Mesenchymal stem cell (in vitro differentiated cells and primary cell): ENCODE measurements at regions not wholly inside any gene's neighbourhood (a gene's known extent, or its start where the extent isn't known, plus 50 kb on each side); places are given as distances from the start of the nearest gene placed in this dataset.

Experiments
- DNase-seq: peaks from one replicate; pipeline ENCODE4 v3.0.0-alpha.2; 2013
- H2AFZ ChIP-seq: one replicate; pipeline ENCODE4 v1.6.1; 2013; ENCODE audit warnings: low read depth, mild to moderate bottlenecking, control low read depth, inconsistent platforms, low read length, moderate library complexity
- H2AK5ac ChIP-seq: 2 replicates; pipeline ENCODE4 v1.6.1; 2013; ENCODE audit warnings: low read length, moderate library complexity, mild to moderate bottlenecking, inconsistent platforms; ENCODE audit not compliant: severe bottlenecking
- H2BK120ac ChIP-seq: one replicate; pipeline ENCODE4 v1.6.1; 2013; ENCODE audit warnings: low read depth, mild to moderate bottlenecking, inconsistent platforms, low read length, moderate library complexity
- H2BK12ac ChIP-seq, 2 experiments: one replicate each; pipeline ENCODE4 v1.6.1; 2013; ENCODE audit warnings: inconsistent platforms in 2 of 2, low read length in 2 of 2, mild to moderate bottlenecking in 2 of 2, moderate library complexity in 2 of 2, control low read depth in 1 of 2
- H2BK15ac ChIP-seq: one replicate; pipeline ENCODE4 v1.6.1; 2013; ENCODE audit warnings: mild to moderate bottlenecking, low read depth, inconsistent platforms; ENCODE audit not compliant: poor library complexity, severe bottlenecking
- H2BK5ac ChIP-seq: 2 replicates; pipeline ENCODE4 v1.6.1; 2013; ENCODE audit warnings: low read depth, mild to moderate bottlenecking, low read length, control low read depth, inconsistent platforms; ENCODE audit not compliant: poor library complexity, severe bottlenecking
- H3K14ac ChIP-seq, 2 experiments: one replicate each; pipeline ENCODE4 v1.6.1; 2013; ENCODE audit warnings: inconsistent platforms in 2 of 2, low read length in 2 of 2, control low read depth in 1 of 2, mild to moderate bottlenecking in 1 of 2, moderate library complexity in 1 of 2
- H3K18ac ChIP-seq, 2 experiments: one replicate each; pipeline ENCODE4 v1.6.1; 2013; ENCODE audit warnings: inconsistent platforms in 2 of 2, low read length in 2 of 2, control low read depth in 1 of 2, low read depth in 1 of 2, mild to moderate bottlenecking in 1 of 2
- H3K23ac ChIP-seq, 2 experiments: one replicate each; pipeline ENCODE4 v1.6.1; 2013; ENCODE audit warnings: inconsistent platforms in 2 of 2, low read length in 2 of 2, mild to moderate bottlenecking in 2 of 2, moderate library complexity in 2 of 2, control low read depth in 1 of 2
- H3K27ac ChIP-seq: 2 replicates; pipeline ENCODE4 v1.5.1; 2013; ENCODE audit warnings: mild to moderate bottlenecking, moderate library complexity, low read length, control low read depth, inconsistent platforms; ENCODE audit not compliant: poor library complexity, severe bottlenecking
- H3K27me3 ChIP-seq, 2 experiments: 2 replicates each; pipeline versions ENCODE4 v1.6.1 to v1.7.0; 2013; ENCODE audit warnings: low read length in 2 of 2, mild to moderate bottlenecking in 2 of 2, moderate library complexity in 2 of 2, control low read depth in 1 of 2, inconsistent platforms in 1 of 2; ENCODE audit not compliant: control insufficient read depth in 1 of 2, insufficient read depth in 1 of 2
- H3K36me3 ChIP-seq, 2 experiments: 2 replicates each; pipeline versions ENCODE4 v1.6.1 to v1.7.0; 2013; ENCODE audit warnings: low read length in 2 of 2, control low read depth in 1 of 2, inconsistent platforms in 1 of 2, low read depth in 1 of 2, mild to moderate bottlenecking in 1 of 2; ENCODE audit not compliant: insufficient read depth in 2 of 2, control insufficient read depth in 1 of 2
- H3K4ac ChIP-seq, 2 experiments: one replicate each; pipeline ENCODE4 v1.6.1; 2013; ENCODE audit warnings: inconsistent platforms in 2 of 2, low read length in 2 of 2, mild to moderate bottlenecking in 2 of 2, moderate library complexity in 2 of 2, control low read depth in 1 of 2, low read depth in 1 of 2
- H3K4me1 ChIP-seq: 2 replicates; pipeline ENCODE4 v1.6.1; 2013; ENCODE audit warnings: low read depth, low read length, control low read depth; ENCODE audit not compliant: control insufficient read depth, insufficient read depth
- H3K4me2 ChIP-seq: 2 replicates; pipeline ENCODE4 v1.6.1; 2013; ENCODE audit warnings: low read length, mild to moderate bottlenecking, inconsistent platforms; ENCODE audit not compliant: poor library complexity, severe bottlenecking
- H3K4me3 ChIP-seq, 2 experiments: 2 replicates each; pipeline versions ENCODE4 v1.5.1 to v1.7.0; 2013; ENCODE audit warnings: low read length in 2 of 2, mild to moderate bottlenecking in 2 of 2, control low read depth in 1 of 2, low read depth in 1 of 2; ENCODE audit not compliant: insufficient read depth in 1 of 2
- H3K79me1 ChIP-seq: replicated peaks from 2 replicates; pipeline ENCODE4 v1.6.1; 2013; ENCODE audit warnings: mild to moderate bottlenecking, control low read depth, low read length, inconsistent platforms; ENCODE audit not compliant: poor library complexity, severe bottlenecking
- H3K9ac ChIP-seq: 2 replicates; pipeline ENCODE4 v1.7.0; 2013; ENCODE audit warnings: mild to moderate bottlenecking, low read length, moderate library complexity
- H3K9me3 ChIP-seq: 2 replicates; pipeline ENCODE4 v1.7.0; 2013; ENCODE audit warnings: mild to moderate bottlenecking, low read length; ENCODE audit not compliant: control insufficient read depth
- H4K8ac ChIP-seq: one replicate; pipeline ENCODE4 v1.6.1; 2013; ENCODE audit warnings: inconsistent platforms, mild to moderate bottlenecking, low read length, moderate library complexity
- H4K91ac ChIP-seq: one replicate; pipeline ENCODE4 v1.6.1; 2013; ENCODE audit warnings: mild to moderate bottlenecking, low read length, inconsistent platforms
- WGBS: methylation state at CpG from one replicate; pipeline ENCODE4 v1.1.7; 2013; ENCODE audit warnings: mixed read lengths; 5-methylcytosine and 5-hydroxymethylcytosine counted together

GRCh38 chrX:138008281-138008680 lies 442.4 kb downstream of the ZIC3 start:
- 0% methylated on average over 4 of the region's 5 CpGs for WGBS
- DNase-seq: no peak
- Histone ChIP-seq H2AFZ (no peak overlapping the region), H2BK15ac (no peak overlapping the region), H3K4me3 (no peak overlapping the region), H4K91ac (no peak overlapping the region), H2AK5ac (no peak overlapping the region), H3K36me3 (no peaks in the 10 kb centered on the region), H3K79me1 (no peaks in the 10 kb centered on the region), H2BK5ac (no peak overlapping the region), H3K14ac (no peak overlapping the region), H3K9ac (no peak overlapping the region), H2BK120ac (no peak overlapping the region), H3K4me2 (no peak overlapping the region), H3K9me3 (no peaks in the 10 kb centered on the region), H3K18ac (no peak overlapping the region), H3K27me3 (no peaks in the 10 kb centered on the region), H3K4ac (no peak overlapping the region), H3K4me1 (no peaks in the 10 kb centered on the region), H3K23ac (no peak overlapping the region), H4K8ac (no peak overlapping the region), H2BK12ac (no peak overlapping the region), H3K27ac (no peak overlapping the region)

GRCh38 chrX:138011468-138011867 lies 445.5 kb downstream of the ZIC3 start:
- H2BK5ac ChIP-seq: no peak overlapping the region
- H3K18ac ChIP-seq: no peak overlapping the region

GRCh38 chrX:138014577-138014976 lies 448.6 kb downstream of the ZIC3 start:
- Histone ChIP-seq H3K4me1 (no peaks in the 10 kb centered on the region), H2AFZ (no peak overlapping the region), H2BK12ac (no peak overlapping the region), H3K9me3 (no peaks in the 10 kb centered on the region), H3K18ac (no peak overlapping the region), H2BK5ac (no peak overlapping the region), H3K14ac (no peak overlapping the region), H2AK5ac (no peak overlapping the region), H3K4ac (no peak overlapping the region), H3K36me3 (no peaks in the 10 kb centered on the region), H3K4me2 (no peak overlapping the region), H3K79me1 (no peaks in the 10 kb centered on the region), H3K9ac (no peak overlapping the region), H4K8ac (no peak overlapping the region), H3K4me3 (no peak overlapping the region), H2BK120ac (no peak overlapping the region), H3K23ac (no peak overlapping the region), H3K27ac (no peak overlapping the region), H2BK15ac (no peak overlapping the region), H4K91ac (no peak overlapping the region), H3K27me3 (no peaks in the 10 kb centered on the region)
- no peak for DNase-seq
- 57% methylated on average over 3 of the region's 3 CpGs for WGBS

More at GRCh38 chrX:138011468-138011867, 445.5 kb downstream of the ZIC3 start:
- H3K4me2 ChIP-seq: no peak overlapping the region
- no peak overlapping the region for H2BK12ac ChIP-seq
- no peak for DNase-seq
- no peak overlapping the region for H2AFZ ChIP-seq
- no peak overlapping the region for H3K27ac ChIP-seq
- H4K8ac ChIP-seq: no peak overlapping the region
- H3K4me3 ChIP-seq: no peak overlapping the region
- no peaks in the 10 kb centered on the region for H3K9me3 ChIP-seq
- no peak overlapping the region for H2BK120ac ChIP-seq
- H2AK5ac ChIP-seq: no peak overlapping the region
- no peak overlapping the region for H3K14ac ChIP-seq
- no peaks in the 10 kb centered on the region for H3K4me1 ChIP-seq
- H3K23ac ChIP-seq: no peak overlapping the region
- no peak overlapping the region for H3K9ac ChIP-seq
- no peak overlapping the region for H3K4ac ChIP-seq
- no peak overlapping the region for H2BK15ac ChIP-seq
- H4K91ac ChIP-seq: no peak overlapping the region
- WGBS: 66% methylated on average over 2 of the region's 2 CpGs
- no peaks in the 10 kb centered on the region for H3K79me1 ChIP-seq
- no peaks in the 10 kb centered on the region for H3K36me3 ChIP-seq
- H3K27me3 ChIP-seq: no peaks in the 10 kb centered on the region

- Histone ChIP-seq H2BK12ac (no peak overlapping the region), H3K4me2 (no peak overlapping the region), H3K9me3 (no peaks in the 10 kb centered on the region), H2AFZ (no peak overlapping the region), H2BK5ac (no peak overlapping the region), H3K27me3 (peaks cover 0 to 3% of the 10 kb centered on the region in 2 experiments), H3K4me3 (no peak overlapping the region), H3K36me3 (no peaks in the 10 kb centered on the region), H3K27ac (no peak overlapping the region), H3K18ac (no peak overlapping the region), H4K8ac (no peak overlapping the region), H3K79me1 (no peaks in the 10 kb centered on the region), H4K91ac (no peak overlapping the region), H3K14ac (no peak overlapping the region), H2AK5ac (no peak overlapping the region), H3K23ac (no peak overlapping the region), H2BK15ac (no peak overlapping the region), H3K9ac (no peak overlapping the region), H3K4me1 (no peaks in the 10 kb centered on the region), H3K4ac (no peak overlapping the region), H2BK120ac (no peak overlapping the region)
- DNase-seq: no peak
- WGBS: no CpG with 5 or more reads among the region's 1 CpG
Measured at GRCh38 chrX:138018145-138018799, 452.3 kb downstream of the ZIC3 start.
